Nucleus accumbens (tissue), 56 donors: ENCODE measurements at regions not wholly inside any gene's neighbourhood (a gene's known extent, or its start where the extent isn't known, plus 50 kb on each side); places are given as distances from the start of the nearest gene placed in this dataset.

Experiments used
- DNase-seq, 56 donors: peaks; one replicate each; lab custom pipeline; 2025; lab: John Stamatoyannopoulos, UW

GRCh38 chr20:59403261-59403961, 103.0 kb downstream of the EDN3 start:
- peak in 43 of 56 donors; percentile 3 to 83 (median 36) for DNase-seq

GRCh38 chr20:59403962-59404314, 103.5 kb downstream of the EDN3 start:
- peak in 1 of 56 donors; percentile 3 for DNase-seq

GRCh38 chr20:59404749-59405148, 104.3 kb downstream of the EDN3 start:
- DNase-seq, result no peak

- DNase-seq, result no peak
Observed at GRCh38 chr20:59405226-59406200, 105.1 kb downstream of the EDN3 start.

GRCh38 chr20:59406446-59406845, 106.0 kb downstream of the EDN3 start:
- no peak for DNase-seq

GRCh38 chr20:59411170-59411569, 110.8 kb downstream of the EDN3 start:
- DNase-seq, result no peak

- no peak for DNase-seq
Observed at GRCh38 chr20:59411589-59411988, 111.2 kb downstream of the EDN3 start.

GRCh38 chr20:59412181-59412580, 111.8 kb downstream of the EDN3 start:
- no peak for DNase-seq

GRCh38 chr20:59412875-59413284, 112.5 kb downstream of the EDN3 start:
- peak in 2 of 56 donors; percentile 3 to 8 for DNase-seq

GRCh38 chr20:59413326-59413865, 113.0 kb downstream of the EDN3 start:
- no peak for DNase-seq

GRCh38 chr20:59414936-59415623, 114.7 kb downstream of the EDN3 start:
- DNase-seq, result no peak

- DNase-seq, result no peak
Observed at GRCh38 chr20:59416916-59417315, 116.5 kb downstream of the EDN3 start.

GRCh38 chr20:59421089-59421488, 120.7 kb downstream of the EDN3 start:
- DNase-seq, result no peak

- no peak for DNase-seq
Observed at GRCh38 chr20:59421920-59422637, 121.7 kb downstream of the EDN3 start.

GRCh38 chr20:59422872-59423544, 122.6 kb downstream of the EDN3 start:
- no peak for DNase-seq

GRCh38 chr20:59424976-59425375, 124.6 kb downstream of the EDN3 start:
- no peak for DNase-seq

GRCh38 chr20:59425572-59425971, 125.2 kb downstream of the EDN3 start:
- DNase-seq, result no peak

- no peak for DNase-seq
Observed at GRCh38 chr20:59428006-59428405, 127.6 kb downstream of the EDN3 start.

- no peak for DNase-seq
Observed at GRCh38 chr20:59428441-59429205, 128.2 kb downstream of the EDN3 start.
